Ovary (tissue), 3 donors: ENCODE measurements at regions not wholly inside any gene's neighbourhood (a gene's known extent, or its start where the extent isn't known, plus 50 kb on each side); places are given as distances from the start of the nearest gene placed in this dataset.

Source experiments
- CTCF ChIP-seq, 3 donors: fragments of 450-650 bp in 2 of 3; fragments of 200-600 bp in 1 of 3; IDR thresholded peaks; one replicate each; pipeline versions ENCODE4 v1.5.1 to v1.8.0; 2016 to 2022; ENCODE audit warnings: antibody characterized with exemption in 3 of 3, mild to moderate bottlenecking in 1 of 3
- POLR2A ChIP-seq: fragments of 450-650 bp; IDR thresholded peaks from one replicate; pipeline ENCODE4 v1.6.1; 2017; ENCODE audit warnings: antibody characterized with exemption, mild to moderate bottlenecking, moderate library complexity
- donor health status: DM: no; HTN: no; CAD: no.

GRCh38 chrX:150092549-150092948 lies 154.3 kb upstream of the EOLA2 start:
- TF ChIP-seq POLR2A (no peak), CTCF (IDR thresholded peaks at IDR 0.05) (no peak)
